Astrocyte of the hippocampus (primary cell): ENCODE measurements at regions not wholly inside any gene's neighbourhood (a gene's known extent, or its start where the extent isn't known, plus 50 kb on each side); places are given as distances from the start of the nearest gene placed in this dataset.
"Not testable (repeated sequence)": the region's sequence is repeated elsewhere in the genome, so short reads cannot be mapped to it uniquely, and the experiment has no call there.

Source experiments
- DNase-seq: peaks from one replicate; pipeline ENCODE4 v3.0.0; 2011; ENCODE audit warnings: low read depth, low spot score

DNA sequence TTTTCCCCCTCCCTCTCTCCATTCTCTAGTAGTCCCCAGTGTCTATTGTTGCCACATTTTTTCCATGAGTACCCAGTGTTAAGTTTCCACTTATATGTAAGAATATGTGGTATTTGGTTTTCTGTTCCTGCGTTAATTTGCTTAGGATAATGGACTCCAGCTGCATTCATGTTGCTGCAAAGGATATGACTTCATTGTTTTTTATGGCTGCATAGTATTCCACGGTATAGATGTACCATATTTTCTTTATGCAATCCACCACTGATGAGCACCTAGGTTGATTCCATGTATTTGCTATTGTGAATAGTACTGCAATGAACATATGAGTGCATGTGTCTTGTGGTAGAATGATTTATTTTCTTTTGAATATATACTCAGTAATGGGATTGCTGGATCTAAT lies 77.4 kb upstream of the MEGF10 start:
- no peak for DNase-seq

DNA sequence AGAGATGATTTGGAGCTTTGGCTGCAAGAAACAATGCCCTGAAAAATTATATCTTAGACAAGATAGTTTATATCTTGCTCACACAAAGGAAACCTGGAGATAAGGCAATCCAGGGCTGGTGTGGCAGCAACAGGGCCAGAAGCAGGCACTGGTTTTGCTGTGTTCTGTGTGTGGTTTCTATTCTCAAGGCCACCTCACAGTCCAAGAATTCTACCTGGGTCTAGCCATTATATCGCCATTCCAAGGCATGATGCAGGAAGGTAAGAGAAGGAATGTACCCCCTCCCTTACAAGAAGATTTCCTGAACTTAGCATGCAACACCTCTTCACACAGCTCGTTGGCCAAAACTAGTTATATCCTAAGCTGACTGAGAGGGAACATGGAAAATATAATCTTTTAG lies 74.5 kb upstream of the MEGF10 start:
- DNase-seq, result no peak

DNA sequence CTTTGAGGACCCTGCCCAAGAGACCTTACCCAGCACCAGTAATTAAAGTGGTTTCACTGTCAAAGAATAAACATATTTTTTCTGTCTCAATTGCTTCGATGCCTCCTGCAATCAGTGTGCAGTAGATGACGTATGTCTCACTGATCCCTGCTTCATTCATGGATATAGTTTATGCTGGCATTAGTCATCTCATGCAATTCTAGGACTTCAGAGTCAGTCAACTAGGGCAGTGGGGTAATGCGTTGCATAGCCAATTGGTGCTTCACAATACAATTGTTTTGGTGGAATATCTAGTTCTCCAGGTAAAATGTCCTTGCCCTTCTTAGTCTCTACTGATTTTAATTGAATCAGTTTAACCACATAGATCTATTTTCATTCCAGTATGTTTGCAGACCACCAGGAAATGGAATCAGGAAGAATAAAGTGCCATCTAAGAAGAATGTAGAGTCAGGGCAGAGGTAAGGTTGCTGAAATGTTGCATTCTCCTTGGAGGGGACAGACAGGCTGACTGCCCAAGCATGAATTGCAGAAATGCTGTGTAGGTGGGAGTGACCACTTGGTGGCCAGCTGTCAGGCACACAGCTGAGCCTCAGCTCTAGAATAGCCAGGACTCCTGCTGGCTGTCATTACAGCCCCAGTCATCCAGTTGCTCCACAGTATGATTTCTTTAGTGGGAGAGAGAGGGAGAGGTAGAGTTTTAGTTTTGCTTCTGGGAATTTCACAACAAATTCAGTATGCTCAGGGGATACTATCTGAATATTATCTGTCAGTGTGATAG lies 73.5 kb upstream of the MEGF10 start:
- no peak for DNase-seq

DNA sequence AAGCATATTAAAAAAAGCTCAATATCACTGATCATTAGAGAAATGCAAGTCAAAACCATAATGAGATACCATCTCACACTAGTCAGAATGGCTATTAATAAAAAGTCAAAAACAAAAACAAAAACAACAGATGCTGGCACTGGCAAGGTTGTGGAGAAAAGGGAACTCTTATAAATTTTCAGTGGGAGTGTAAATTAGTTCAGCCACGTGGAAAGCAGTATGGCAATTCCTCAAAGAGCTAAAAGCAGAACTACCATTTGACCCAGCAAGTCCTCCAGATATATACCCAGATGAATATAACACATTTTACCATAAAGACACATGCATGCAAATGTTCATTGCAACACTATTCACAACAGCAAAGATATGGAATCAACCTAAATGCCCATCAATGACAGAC lies 68.7 kb upstream of the MEGF10 start:
- not testable (repeated sequence) for DNase-seq

GRCh38 chr5:127222571-127223156 lies 67.9 kb upstream of the MEGF10 start:
- DNase-seq, result not testable (repeated sequence)

DNA sequence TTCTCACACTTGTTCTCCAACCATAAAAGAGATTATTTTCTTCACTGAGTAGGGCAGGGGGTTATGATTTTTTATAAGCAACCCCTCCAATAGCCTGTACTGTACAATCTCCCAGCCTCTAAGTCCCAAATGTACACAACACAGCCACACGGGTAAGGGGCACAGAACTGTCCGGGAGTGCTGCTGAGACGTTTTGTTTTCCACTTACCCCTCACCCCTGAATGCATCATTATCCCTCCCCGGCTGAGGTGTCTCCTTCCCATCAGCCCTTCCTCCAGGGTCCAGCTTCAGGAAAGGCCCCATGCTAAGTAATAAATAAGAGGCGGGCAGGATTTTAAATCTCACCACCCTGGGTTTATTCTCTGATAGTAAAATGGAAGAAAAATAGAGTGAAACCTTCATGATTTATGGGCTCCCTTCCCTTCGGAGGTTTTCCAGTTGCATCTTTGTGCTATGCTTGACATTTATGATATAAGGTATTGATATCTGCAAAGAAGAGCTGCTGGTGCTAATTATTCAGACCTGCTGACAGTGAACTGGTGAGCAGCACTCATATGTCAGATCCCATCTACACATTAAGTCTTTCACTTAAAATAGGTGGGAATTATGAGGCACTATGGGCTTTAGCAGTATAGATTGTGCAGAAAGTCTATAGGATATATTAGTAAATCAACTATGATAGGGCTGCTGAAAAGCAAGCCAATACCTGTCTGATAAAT lies 67.2 kb upstream of the MEGF10 start:
- DNase-seq, result no peak

DNA sequence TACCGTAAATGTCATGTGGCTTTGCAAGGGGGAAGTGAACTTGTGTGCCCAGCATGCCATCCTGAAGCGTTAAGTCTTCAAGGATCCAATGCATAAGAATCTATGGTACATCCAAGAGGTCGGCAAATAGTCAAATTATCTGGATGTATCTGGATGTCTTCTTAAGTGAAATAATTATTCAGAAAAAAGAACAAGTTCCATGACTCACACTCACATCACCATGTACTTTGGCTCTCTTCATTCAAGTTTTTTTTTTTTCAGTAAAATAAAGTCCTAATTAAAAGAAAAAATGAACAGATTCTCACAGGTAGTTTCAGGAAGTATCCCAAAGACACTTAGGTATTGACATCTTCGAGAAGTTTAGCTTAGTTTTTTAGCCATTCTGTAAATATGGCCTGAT lies 62.7 kb upstream of the MEGF10 start:
- no peak for DNase-seq

- no peak for DNase-seq
Observed at GRCh38 chr5:127228540-127229184, 61.9 kb upstream of the MEGF10 start.

- peak; percentile 58 for DNase-seq
Observed at GRCh38 chr5:127229185-127229889, 61.3 kb upstream of the MEGF10 start.

DNA sequence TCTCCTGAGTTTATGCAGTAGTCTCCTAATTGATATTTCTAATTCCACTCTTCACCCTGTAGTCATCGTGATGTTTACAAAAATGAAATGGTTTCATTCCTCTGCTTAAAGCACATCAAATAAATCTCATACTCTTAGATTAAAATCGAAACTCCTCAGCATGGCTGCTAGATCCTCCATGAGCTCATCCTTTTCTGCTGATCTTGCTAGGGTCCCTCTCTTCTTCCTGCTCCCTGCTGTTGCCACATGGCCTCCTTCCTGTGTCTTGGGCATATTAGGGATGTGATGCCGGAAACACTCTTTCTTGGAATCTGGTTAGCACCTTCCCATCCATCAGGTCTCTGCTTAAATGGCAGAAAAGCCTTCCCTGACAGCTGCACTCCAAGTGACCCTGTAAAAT lies 59.5 kb upstream of the MEGF10 start:
- DNase-seq, result no peak

DNA sequence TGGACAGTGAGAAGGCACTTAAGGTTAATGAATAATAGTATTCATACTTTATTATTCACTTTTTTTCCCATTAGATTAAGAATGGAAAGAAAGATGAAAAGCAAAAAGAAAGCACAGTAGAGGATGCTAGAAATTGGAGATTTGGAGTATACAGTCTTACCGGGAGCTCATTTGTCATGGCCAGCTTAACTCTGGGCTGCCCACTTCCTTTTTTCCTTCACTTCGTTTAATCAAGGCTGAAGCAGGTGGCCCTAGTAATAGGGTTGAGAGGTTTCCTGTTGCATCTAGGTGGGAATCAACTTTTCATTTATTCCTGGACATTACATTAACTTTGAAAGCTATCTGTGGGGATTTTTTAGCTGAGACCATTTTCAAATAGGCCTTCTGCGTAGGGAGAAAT lies 57.0 kb upstream of the MEGF10 start:
- DNase-seq, result no peak

GRCh38 chr5:127235136-127235535 lies 55.5 kb upstream of the MEGF10 start:
- DNase-seq, result no peak

DNA sequence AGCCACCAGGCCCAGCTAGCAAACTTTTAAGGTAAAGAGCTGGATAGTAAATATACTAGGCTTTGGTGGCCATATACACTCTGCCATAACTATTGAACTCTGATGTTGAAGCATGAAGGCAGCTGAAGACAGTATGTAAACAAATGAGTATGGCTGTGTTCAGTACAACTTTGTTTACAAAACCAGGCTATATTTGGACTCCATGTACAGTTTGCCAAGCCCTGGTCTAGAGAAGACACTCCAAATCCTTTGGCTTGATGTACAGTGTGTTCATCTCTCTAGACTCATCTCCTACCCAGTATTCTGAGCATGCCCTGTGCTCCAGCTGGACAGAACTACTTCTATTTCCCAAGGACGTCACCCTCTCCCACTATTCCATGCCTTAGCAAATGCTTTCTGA lies 54.3 kb upstream of the MEGF10 start:
- no peak for DNase-seq
